PC-9 (cell line): ENCODE measurements at regions not wholly inside any gene's neighbourhood (a gene's known extent, or its start where the extent isn't known, plus 50 kb on each side); places are given as distances from the start of the nearest gene placed in this dataset.

Experiments used
- EZH2 ChIP-seq: fragments of 200-600 bp; sonication (generic); IDR thresholded peaks from 2 replicates; pipeline ENCODE4 v1.8.0; 2017; ENCODE audit warnings: antibody characterized with exemption, low read depth
- TF ChIP-seq, protein P1 (sequence below): fragments of 200-600 bp; sonication (generic); conservative IDR thresholded peaks from 2 replicates; pipeline ENCODE4 v1.6.1; 2017; ENCODE audit warnings: mixed run types, antibody characterized with exemption, mild to moderate bottlenecking, moderate library complexity

DNA sequence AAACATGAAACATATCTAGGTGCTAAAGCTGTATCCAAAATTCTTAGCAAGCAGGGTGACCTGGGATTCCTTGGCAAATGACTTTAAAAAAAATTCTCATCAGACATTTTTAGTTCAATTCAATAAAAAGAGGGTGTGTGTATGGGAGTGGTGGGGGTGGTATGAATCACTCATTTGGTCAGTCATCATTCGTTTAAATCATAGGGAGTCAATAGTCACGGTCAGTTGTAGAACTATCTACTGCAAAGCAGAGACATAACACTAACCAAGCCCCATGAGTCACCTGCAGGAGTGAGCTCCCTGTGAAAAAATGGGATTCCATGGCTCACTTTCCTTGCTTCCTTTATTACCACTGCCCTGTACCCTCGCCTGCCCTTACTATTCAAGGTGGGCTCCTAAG is 380.6 kb upstream of the TCF4 start:
- TF ChIP-seq, protein P1, sequence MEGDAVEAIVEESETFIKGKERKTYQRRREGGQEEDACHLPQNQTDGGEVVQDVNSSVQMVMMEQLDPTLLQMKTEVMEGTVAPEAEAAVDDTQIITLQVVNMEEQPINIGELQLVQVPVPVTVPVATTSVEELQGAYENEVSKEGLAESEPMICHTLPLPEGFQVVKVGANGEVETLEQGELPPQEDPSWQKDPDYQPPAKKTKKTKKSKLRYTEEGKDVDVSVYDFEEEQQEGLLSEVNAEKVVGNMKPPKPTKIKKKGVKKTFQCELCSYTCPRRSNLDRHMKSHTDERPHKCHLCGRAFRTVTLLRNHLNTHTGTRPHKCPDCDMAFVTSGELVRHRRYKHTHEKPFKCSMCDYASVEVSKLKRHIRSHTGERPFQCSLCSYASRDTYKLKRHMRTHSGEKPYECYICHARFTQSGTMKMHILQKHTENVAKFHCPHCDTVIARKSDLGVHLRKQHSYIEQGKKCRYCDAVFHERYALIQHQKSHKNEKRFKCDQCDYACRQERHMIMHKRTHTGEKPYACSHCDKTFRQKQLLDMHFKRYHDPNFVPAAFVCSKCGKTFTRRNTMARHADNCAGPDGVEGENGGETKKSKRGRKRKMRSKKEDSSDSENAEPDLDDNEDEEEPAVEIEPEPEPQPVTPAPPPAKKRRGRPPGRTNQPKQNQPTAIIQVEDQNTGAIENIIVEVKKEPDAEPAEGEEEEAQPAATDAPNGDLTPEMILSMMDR: no peak
- no peak for TF ChIP-seq EZH2
